ENCODE measurements at regions not wholly inside any gene's neighbourhood (a gene's known extent, or its start where the extent isn't known, plus 50 kb on each side); places are given as distances from the start of the nearest gene placed in this dataset.

DNA sequence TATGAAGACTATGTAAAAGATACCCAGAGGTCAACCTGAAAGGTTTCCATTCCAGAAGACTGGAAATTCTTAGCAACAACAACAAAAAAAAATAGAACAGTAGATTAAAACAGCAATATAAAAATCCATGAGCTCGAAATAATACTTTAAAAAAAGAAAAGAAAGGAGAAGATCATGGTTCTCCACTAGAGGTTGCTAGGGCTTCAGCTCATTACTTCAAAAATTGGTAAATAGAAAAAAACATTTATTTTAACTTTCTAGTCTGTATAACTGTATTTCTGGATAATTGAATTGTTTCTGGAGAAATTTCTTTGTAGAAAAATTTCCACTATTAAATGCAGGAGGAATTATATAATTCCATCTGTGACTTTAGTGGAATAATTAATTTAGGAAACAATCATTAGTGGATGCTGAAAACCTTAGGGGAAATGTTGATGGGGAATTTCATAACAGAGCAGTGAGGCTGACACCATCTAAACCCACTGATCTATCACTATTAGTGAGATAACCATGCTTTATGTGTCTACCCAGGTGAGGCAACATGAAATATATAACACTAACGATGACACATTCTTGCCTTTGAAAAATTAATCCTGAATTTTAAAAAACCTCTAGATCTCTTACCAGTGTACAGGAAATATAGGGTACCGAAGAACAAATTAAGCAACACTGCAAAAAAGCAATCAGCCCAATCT is 62.5 kb upstream of the SNRK start:
- TF ChIP-seq CTCF (conservative IDR thresholded peaks at IDR 0.05), result peak; percentile 25
- no peak for DNase-seq (ENCODE audit: extremely low spot score, unreplicated experiment)
- Mint-ChIP-seq H3K9me3 (peaks cover 27% of the 10 kb centered on the region), H3K27me3 (peaks cover 6% of the 10 kb centered on the region), H3K27ac (no peak overlapping the region), H3K4me1 (ENCODE audit: unreplicated experiment) (peaks cover 11% of the 10 kb centered on the region), H3K36me3 (no peaks in the 10 kb centered on the region), H3K4me3 (no peak overlapping the region)

- peaks cover 20% of the 10 kb centered on the region for H3K9me3 Mint-ChIP-seq
- H3K4me1 Mint-ChIP-seq (ENCODE audit: unreplicated experiment), result peaks cover 11% of the 10 kb centered on the region
- H3K36me3 Mint-ChIP-seq, result no peaks in the 10 kb centered on the region
- TF ChIP-seq CTCF (conservative IDR thresholded peaks at IDR 0.05), result no peak
- H3K27ac Mint-ChIP-seq, result no peak overlapping the region
- DNase-seq (ENCODE audit: extremely low spot score, unreplicated experiment), result no peak
- H3K27me3 Mint-ChIP-seq, result peaks cover 8% of the 10 kb centered on the region
- no peak overlapping the region for H3K4me3 Mint-ChIP-seq
Observed at GRCh38 chr3:43222590-43222989, 63.8 kb upstream of the SNRK start.

- H3K36me3 Mint-ChIP-seq, result no peaks in the 10 kb centered on the region
- TF ChIP-seq CTCF (conservative IDR thresholded peaks at IDR 0.05), result no peak
- peaks cover 12% of the 10 kb centered on the region for H3K9me3 Mint-ChIP-seq
- peaks cover 8% of the 10 kb centered on the region for H3K27me3 Mint-ChIP-seq
- H3K4me1 Mint-ChIP-seq (ENCODE audit: unreplicated experiment), result peaks cover 11% of the 10 kb centered on the region
- DNase-seq (ENCODE audit: extremely low spot score, unreplicated experiment), result no peak
- H3K4me3 Mint-ChIP-seq, result no peak overlapping the region
- H3K27ac Mint-ChIP-seq, result no peak overlapping the region
Observed at GRCh38 chr3:43221076-43221475, 65.3 kb upstream of the SNRK start.

GRCh38 chr3:43219616-43220015 is 66.7 kb upstream of the SNRK start:
- Mint-ChIP-seq H3K4me1 (ENCODE audit: unreplicated experiment) (peaks cover 11% of the 10 kb centered on the region), H3K36me3 (no peaks in the 10 kb centered on the region), H3K27me3 (peaks cover 8% of the 10 kb centered on the region), H3K4me3 (no peak overlapping the region), H3K9me3 (peaks cover 11% of the 10 kb centered on the region), H3K27ac (no peak overlapping the region)
- DNase-seq (ENCODE audit: extremely low spot score, unreplicated experiment), result no peak
- no peak for TF ChIP-seq CTCF (conservative IDR thresholded peaks at IDR 0.05)

DNA sequence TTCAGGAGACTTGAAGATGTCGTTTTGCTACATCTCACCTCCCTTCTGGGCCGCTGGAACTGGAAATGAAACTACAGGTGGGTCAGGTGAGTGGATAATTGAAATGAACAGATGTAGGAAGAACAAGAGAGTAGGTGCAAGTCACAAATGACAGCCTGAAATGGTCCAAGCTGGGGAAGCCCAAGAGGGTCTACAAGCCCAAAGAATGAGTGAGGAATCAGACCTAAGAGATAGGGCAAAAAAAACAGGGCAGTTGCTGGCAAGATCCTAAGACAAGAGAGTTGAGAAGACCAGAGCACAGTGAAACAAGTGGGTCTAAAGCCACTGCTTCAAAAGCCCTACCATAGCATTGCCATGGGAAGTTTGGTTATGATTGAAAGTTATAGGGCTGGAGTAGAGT is 67.4 kb upstream of the SNRK start:
- DNase-seq (ENCODE audit: extremely low spot score, unreplicated experiment), result no peak
- no peaks in the 10 kb centered on the region for H3K36me3 Mint-ChIP-seq
- TF ChIP-seq CTCF (conservative IDR thresholded peaks at IDR 0.05), result no peak
- peaks cover 10% of the 10 kb centered on the region for H3K27me3 Mint-ChIP-seq
- H3K9me3 Mint-ChIP-seq, result peaks cover 4% of the 10 kb centered on the region
- H3K27ac Mint-ChIP-seq, result no peak overlapping the region
- H3K4me1 Mint-ChIP-seq (ENCODE audit: unreplicated experiment), result peaks cover 11% of the 10 kb centered on the region
- H3K4me3 Mint-ChIP-seq, result no peak overlapping the region

Data from type B pancreatic cell (in vitro differentiated cells).